DND-41 (cell line): ENCODE measurements at regions not wholly inside any gene's neighbourhood (a gene's known extent, or its start where the extent isn't known, plus 50 kb on each side); places are given as distances from the start of the nearest gene placed in this dataset.

Experiments used
- ATAC-seq: fragments of 200-7000 bp; cut with Tn5 transposase; 3 replicates; pipeline ENCODE4 v1.9.1; 2021; ENCODE audit warnings: low read depth; ENCODE audit not compliant: insufficient read depth
- DNase-seq: peaks from one replicate; pipeline ENCODE4 v3.0.0-alpha.2; 2020
- H2AFZ ChIP-seq: 2 replicates; pipeline ENCODE4 v1.6.0; 2012; ENCODE audit warnings: low read depth, low read length
- H3K27ac ChIP-seq: 2 replicates; pipeline ENCODE4 v1.5.1; 2012; ENCODE audit warnings: low read length, inconsistent platforms
- H3K27me3 ChIP-seq: fragments of 200-600 bp; sonication (generic); 2 replicates; pipeline ENCODE4 v1.6.0; 2012; ENCODE audit warnings: low read length, mild to moderate bottlenecking, inconsistent platforms; ENCODE audit not compliant: insufficient read depth, poor library complexity
- H3K36me3 ChIP-seq: 2 replicates; pipeline ENCODE4 v1.5.1; 2012; ENCODE audit warnings: low read length, inconsistent platforms; ENCODE audit not compliant: insufficient read depth
- H3K4me1 ChIP-seq: 2 replicates; pipeline ENCODE4 v1.5.1; 2012; ENCODE audit warnings: mild to moderate bottlenecking, low read length; ENCODE audit not compliant: insufficient read depth
- H3K4me2 ChIP-seq: 2 replicates; pipeline ENCODE4 v1.6.0; 2012; ENCODE audit warnings: mild to moderate bottlenecking, moderate library complexity, low read length, inconsistent platforms; ENCODE audit not compliant: insufficient read depth
- H3K4me3 ChIP-seq, 2 experiments: fragments of 200-600 bp in 1 of 2; shearing (Covaris generic) in 1 of 2; 2 replicates each; pipeline ENCODE4 v1.5.1; 2012 to 2016; ENCODE audit warnings: inconsistent platforms in 2 of 2, low read length in 2 of 2, mild to moderate bottlenecking in 2 of 2, low read depth in 1 of 2, moderate library complexity in 1 of 2
- H3K79me2 ChIP-seq: 2 replicates; pipeline ENCODE4 v1.6.0; 2012; ENCODE audit warnings: low read length, inconsistent platforms; ENCODE audit not compliant: insufficient read depth
- H3K9ac ChIP-seq: 2 replicates; pipeline ENCODE4 v1.6.0; 2012; ENCODE audit warnings: low read depth, mild to moderate bottlenecking, inconsistent platforms, low read length, moderate library complexity
- H3K9me3 ChIP-seq: 2 replicates; pipeline ENCODE4 v1.5.1; 2012; ENCODE audit warnings: low read length, moderate library complexity, mild to moderate bottlenecking, inconsistent platforms; ENCODE audit not compliant: insufficient read depth, severe bottlenecking
- H4K20me1 ChIP-seq: 2 replicates; pipeline ENCODE4 v1.6.0; 2012; ENCODE audit warnings: low read length; ENCODE audit not compliant: insufficient read depth
- EZH2 ChIP-seq: IDR thresholded peaks from 3 replicates; pipeline ENCODE4 v1.6.1; 2012; ENCODE audit warnings: borderline replicate concordance, low read depth, mild to moderate bottlenecking, moderate library complexity, low read length, inconsistent platforms; ENCODE audit not compliant: severe bottlenecking
- TF ChIP-seq, protein P1 (sequence below): IDR thresholded peaks from 2 replicates; pipeline ENCODE4 v1.5.1; 2012; ENCODE audit warnings: borderline replicate concordance, low read length, moderate library complexity, mild to moderate bottlenecking; ENCODE audit not compliant: poor library complexity, severe bottlenecking; ENCODE audit errors: extremely low read depth

DNA sequence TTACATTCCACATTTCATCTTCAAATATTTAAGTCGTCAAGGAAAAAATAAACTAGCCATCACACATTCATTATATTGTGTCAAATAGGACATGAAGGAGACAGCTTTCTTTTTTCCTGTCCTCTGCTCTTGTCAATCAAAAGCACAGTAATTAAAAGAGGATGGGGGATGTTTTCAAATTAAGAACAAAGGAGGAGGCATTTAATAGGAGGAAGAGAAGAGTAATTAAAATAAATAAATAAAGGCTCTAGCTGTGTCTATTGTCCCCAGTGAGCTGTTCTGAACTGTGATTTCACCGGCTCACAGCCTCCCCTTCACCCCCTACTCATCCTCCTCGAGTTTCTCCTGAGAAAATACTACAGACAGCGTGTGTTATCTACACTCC lies 1377.1 kb upstream of the PIK3C3 start:
- Histone ChIP-seq H3K27ac (no peak overlapping the region), H3K36me3 (no peaks in the 10 kb centered on the region), H3K4me2 (no peak overlapping the region), H4K20me1 (no peaks in the 10 kb centered on the region), H2AFZ (no peak overlapping the region), H3K4me1 (no peaks in the 10 kb centered on the region), H3K27me3 (no peaks in the 10 kb centered on the region), H3K4me3 (no peak overlapping the region), H3K79me2 (no peaks in the 10 kb centered on the region), H3K9me3 (no peaks in the 10 kb centered on the region), H3K9ac (no peak overlapping the region)
- TF ChIP-seq, protein P1, sequence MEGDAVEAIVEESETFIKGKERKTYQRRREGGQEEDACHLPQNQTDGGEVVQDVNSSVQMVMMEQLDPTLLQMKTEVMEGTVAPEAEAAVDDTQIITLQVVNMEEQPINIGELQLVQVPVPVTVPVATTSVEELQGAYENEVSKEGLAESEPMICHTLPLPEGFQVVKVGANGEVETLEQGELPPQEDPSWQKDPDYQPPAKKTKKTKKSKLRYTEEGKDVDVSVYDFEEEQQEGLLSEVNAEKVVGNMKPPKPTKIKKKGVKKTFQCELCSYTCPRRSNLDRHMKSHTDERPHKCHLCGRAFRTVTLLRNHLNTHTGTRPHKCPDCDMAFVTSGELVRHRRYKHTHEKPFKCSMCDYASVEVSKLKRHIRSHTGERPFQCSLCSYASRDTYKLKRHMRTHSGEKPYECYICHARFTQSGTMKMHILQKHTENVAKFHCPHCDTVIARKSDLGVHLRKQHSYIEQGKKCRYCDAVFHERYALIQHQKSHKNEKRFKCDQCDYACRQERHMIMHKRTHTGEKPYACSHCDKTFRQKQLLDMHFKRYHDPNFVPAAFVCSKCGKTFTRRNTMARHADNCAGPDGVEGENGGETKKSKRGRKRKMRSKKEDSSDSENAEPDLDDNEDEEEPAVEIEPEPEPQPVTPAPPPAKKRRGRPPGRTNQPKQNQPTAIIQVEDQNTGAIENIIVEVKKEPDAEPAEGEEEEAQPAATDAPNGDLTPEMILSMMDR: no peak
- no peak for TF ChIP-seq EZH2
- no peak for DNase-seq
- ATAC-seq: no peak

DNA sequence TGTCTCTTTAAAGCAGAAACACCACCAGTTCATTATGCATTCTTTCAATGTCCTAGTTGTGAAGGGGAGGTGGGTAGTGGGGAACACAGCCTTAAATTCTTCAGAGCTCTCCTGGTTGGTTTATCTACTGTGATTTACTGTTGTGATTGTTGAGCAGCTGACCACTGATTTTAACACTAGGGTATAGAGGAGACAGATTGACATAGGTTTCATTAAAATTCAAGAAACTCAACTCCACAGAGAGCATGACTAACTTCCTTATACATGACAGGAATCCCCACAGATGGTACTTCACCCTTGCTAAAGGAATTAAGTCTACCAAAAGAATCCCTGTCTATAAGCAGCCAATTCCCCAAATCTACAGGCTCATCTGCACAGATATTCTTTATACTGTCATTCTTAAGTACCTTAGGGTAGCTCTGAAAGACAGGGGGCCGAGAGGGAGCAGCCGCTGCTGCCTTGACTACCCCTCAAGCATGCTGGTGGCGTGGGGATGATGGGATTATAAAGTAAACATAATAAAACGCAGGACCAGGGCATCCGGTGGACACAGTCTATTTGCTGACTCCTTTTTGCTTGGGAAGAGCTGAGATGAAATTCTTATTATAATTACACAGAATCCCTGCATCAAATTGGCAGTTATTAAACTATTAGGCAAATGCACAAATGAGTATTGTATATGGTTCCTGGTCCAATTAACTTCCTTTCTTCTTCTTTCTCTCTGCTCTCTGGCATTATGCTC lies 1377.6 kb upstream of the PIK3C3 start:
- H3K4me3 ChIP-seq: no peak overlapping the region
- no peaks in the 10 kb centered on the region for H3K4me1 ChIP-seq
- ATAC-seq (no peak), DNase-seq (no peak)
- TF ChIP-seq EZH2: no peak
- no peaks in the 10 kb centered on the region for H3K9me3 ChIP-seq
- no peak overlapping the region for H3K4me2 ChIP-seq
- no peaks in the 10 kb centered on the region for H3K27me3 ChIP-seq
- H3K9ac ChIP-seq: no peak overlapping the region
- H3K27ac ChIP-seq: no peak overlapping the region
- no peak overlapping the region for H2AFZ ChIP-seq
- H4K20me1 ChIP-seq: no peaks in the 10 kb centered on the region
- H3K79me2 ChIP-seq: no peaks in the 10 kb centered on the region
- H3K36me3 ChIP-seq: no peaks in the 10 kb centered on the region

DNA sequence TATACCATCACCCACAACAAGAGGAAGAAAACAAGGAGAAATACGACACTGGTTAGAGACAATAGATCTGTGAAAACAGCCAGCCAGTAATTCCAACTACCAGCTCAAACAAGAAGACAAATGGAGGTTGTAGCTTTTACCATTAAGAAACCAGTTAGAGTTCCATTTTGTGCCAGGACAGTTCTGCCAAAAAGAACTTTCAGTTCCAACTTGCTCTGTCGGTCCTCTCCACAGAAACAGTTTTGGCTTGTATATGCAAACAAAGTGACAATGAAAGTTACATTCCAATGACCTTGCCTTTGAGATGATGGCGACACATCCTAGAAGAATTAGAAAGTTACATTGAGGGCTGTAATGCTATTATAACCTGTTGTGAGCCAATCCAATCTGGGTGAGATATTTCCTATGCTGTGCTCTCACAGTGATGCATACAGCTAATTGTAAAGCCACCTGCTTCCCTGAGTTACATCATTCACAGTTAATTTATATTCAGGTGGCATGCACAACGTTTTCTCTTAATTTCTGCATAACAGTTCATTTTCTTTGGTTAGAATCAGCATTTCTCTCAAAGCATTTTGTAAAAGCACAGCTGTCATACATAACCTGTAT lies 1378.4 kb upstream of the PIK3C3 start:
- Histone ChIP-seq H3K9ac (no peak overlapping the region), H2AFZ (no peak overlapping the region), H3K9me3 (no peaks in the 10 kb centered on the region), H3K4me2 (no peak overlapping the region), H3K4me3 (no peak overlapping the region), H4K20me1 (no peaks in the 10 kb centered on the region), H3K36me3 (no peaks in the 10 kb centered on the region), H3K79me2 (no peaks in the 10 kb centered on the region), H3K27me3 (no peaks in the 10 kb centered on the region), H3K4me1 (no peaks in the 10 kb centered on the region), H3K27ac (no peak overlapping the region)
- no peak for ATAC-seq
- no peak for DNase-seq
- no peak for TF ChIP-seq EZH2
- TF ChIP-seq, protein P1: no peak

DNA sequence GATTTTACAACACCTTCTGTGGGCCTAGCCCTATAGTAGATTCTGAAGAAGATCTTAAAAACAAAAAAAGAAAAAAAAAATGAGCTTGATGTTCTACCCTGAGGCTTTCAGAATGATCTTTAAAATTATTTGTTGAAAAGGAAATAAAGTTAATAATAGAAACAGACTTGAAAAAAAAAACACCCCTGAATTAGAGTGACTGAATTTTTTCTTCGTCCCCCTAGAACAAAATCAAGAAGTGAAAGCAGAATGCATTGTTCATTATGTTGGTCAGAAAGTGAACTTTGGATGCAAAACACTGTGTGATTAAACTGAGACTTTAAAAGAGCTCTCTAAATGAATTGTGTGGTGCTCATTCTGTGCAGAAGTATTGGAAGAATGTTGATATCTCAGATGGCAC lies 1384.4 kb upstream of the PIK3C3 start:
- Histone ChIP-seq H3K79me2 (no peaks in the 10 kb centered on the region), H3K4me1 (no peaks in the 10 kb centered on the region), H3K27ac (no peak overlapping the region), H3K27me3 (no peaks in the 10 kb centered on the region), H3K9me3 (no peaks in the 10 kb centered on the region), H3K4me2 (no peak overlapping the region), H3K9ac (no peak overlapping the region), H2AFZ (no peak overlapping the region), H3K4me3 (no peak overlapping the region), H3K36me3 (no peaks in the 10 kb centered on the region), H4K20me1 (no peaks in the 10 kb centered on the region)
- ATAC-seq (no peak), DNase-seq (no peak)
- TF ChIP-seq, protein P1: no peak
- no peak for TF ChIP-seq EZH2
